GM12891 (cell line): ENCODE measurements at regions not wholly inside any gene's neighbourhood (a gene's known extent, or its start where the extent isn't known, plus 50 kb on each side); places are given as distances from the start of the nearest gene placed in this dataset.

ENCODE experiments used
- POLR2A ChIP-seq: IDR thresholded peaks from 2 replicates; pipeline ENCODE4 v1.6.1; 2011; ENCODE audit warnings: low read depth, low read length, control low read depth
- POLR2AphosphoS5 ChIP-seq: IDR thresholded peaks from 2 replicates; pipeline ENCODE4 v1.6.1; 2011; ENCODE audit warnings: low read depth, low read length, control low read depth
- TAF1 ChIP-seq: IDR thresholded peaks from 2 replicates; pipeline ENCODE4 v1.6.1; 2011; ENCODE audit warnings: low read depth, low read length, control low read depth

DNA sequence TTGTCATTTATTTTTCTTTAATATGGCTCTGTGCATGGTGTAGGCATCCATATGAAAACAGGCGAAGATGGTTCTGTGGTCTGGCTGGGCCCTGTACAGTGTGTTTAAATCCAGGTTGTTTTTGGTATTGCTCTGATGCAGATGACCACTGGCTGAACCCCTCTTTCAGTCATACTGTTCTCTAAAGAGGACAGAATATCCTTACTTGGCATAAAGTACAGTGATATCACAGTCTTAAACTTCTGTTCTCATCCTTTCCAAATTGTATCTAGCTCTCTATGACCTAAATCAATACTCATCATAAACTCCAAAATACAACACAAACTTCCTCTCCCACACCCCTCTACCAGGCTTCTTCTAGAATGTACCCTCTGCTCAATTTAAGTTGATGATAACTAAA, 252.7 kb upstream of the FAR2 start:
- TF ChIP-seq POLR2AphosphoS5 = no peak
- TF ChIP-seq POLR2A = no peak
- no peak for TF ChIP-seq TAF1
